OCI-LY7 (cell line): ENCODE measurements at regions not wholly inside any gene's neighbourhood (a gene's known extent, or its start where the extent isn't known, plus 50 kb on each side); places are given as distances from the start of the nearest gene placed in this dataset.

ENCODE experiments used
- CTCF ChIP-seq: fragments of 200-600 bp; sonication (generic); conservative IDR thresholded peaks from 2 replicates; pipeline ENCODE4 v1.5.1; 2014; ENCODE audit warnings: mild to moderate bottlenecking, antibody characterized with exemption, low read length, moderate library complexity, mixed read lengths
- EZH2phosphoT487 ChIP-seq: fragments of 200-600 bp; sonication (generic); IDR thresholded peaks from 2 replicates; pipeline ENCODE4 v1.6.1; 2018; ENCODE audit warnings: low read depth, borderline replicate concordance, mild to moderate bottlenecking, mixed run types, antibody characterized with exemption, low read length, moderate library complexity, mixed read lengths

DNA sequence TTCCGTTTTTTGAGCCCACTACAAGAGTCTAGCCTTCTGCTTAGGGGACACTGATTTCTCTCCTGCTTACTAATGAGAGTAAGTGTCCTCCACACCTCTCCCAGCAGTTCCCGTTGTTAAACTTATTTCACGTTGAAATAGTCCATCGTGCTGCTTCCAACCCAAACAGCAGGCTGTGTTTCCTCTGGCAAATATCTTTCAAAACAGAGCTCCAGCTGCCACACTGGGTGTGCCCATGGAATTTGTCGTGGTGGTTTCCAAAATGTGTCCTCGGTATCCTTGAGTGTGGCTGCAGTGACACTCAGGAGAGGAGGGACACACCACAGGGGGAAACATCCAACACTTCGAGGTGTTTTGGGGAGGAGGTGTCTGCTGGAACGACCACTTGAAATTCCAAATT lies 176.5 kb upstream of the RALGAPA2 start:
- TF ChIP-seq CTCF: no peak
- TF ChIP-seq EZH2phosphoT487: no peak
